ENCODE measurements at regions not wholly inside any gene's neighbourhood (a gene's known extent, or its start where the extent isn't known, plus 50 kb on each side); places are given as distances from the start of the nearest gene placed in this dataset.

GRCh38 chrX:147565237-147565636, 346.5 kb upstream of the FMR1 start:
- H3K9me3 Mint-ChIP-seq = peaks cover 2% of the 10 kb centered on the region
- H3K4me1 Mint-ChIP-seq = no peaks in the 10 kb centered on the region
- no peaks in the 10 kb centered on the region for H3K27me3 Mint-ChIP-seq (ENCODE audit: low read depth)
- H3K27ac Mint-ChIP-seq (ENCODE audit: unreplicated experiment) = no peak overlapping the region
- no peak for TF ChIP-seq CTCF (conservative IDR thresholded peaks at IDR 0.05)
- H3K4me3 Mint-ChIP-seq = no peak overlapping the region
- no peaks in the 10 kb centered on the region for H3K36me3 Mint-ChIP-seq (ENCODE audit: low read depth)
- no peak for DNase-seq (ENCODE audit: low read depth, low spot score)

GRCh38 chrX:147570483-147570882, 341.2 kb upstream of the FMR1 start:
- H3K27me3 Mint-ChIP-seq (ENCODE audit: low read depth) = no peaks in the 10 kb centered on the region
- no peak for DNase-seq (ENCODE audit: low read depth, low spot score)
- H3K4me3 Mint-ChIP-seq = no peak overlapping the region
- no peaks in the 10 kb centered on the region for H3K4me1 Mint-ChIP-seq
- no peak for TF ChIP-seq CTCF (conservative IDR thresholded peaks at IDR 0.05)
- H3K27ac Mint-ChIP-seq (ENCODE audit: unreplicated experiment) = no peak overlapping the region
- peaks cover 5% of the 10 kb centered on the region for H3K9me3 Mint-ChIP-seq
- no peaks in the 10 kb centered on the region for H3K36me3 Mint-ChIP-seq (ENCODE audit: low read depth)

- H3K36me3 Mint-ChIP-seq (ENCODE audit: low read depth) = peaks cover 2% of the 10 kb centered on the region
- H3K4me3 Mint-ChIP-seq = no peak overlapping the region
- DNase-seq (ENCODE audit: low read depth, low spot score) = no peak
- H3K27me3 Mint-ChIP-seq (ENCODE audit: low read depth) = peaks cover 3% of the 10 kb centered on the region
- TF ChIP-seq CTCF (conservative IDR thresholded peaks at IDR 0.05) = no peak
- H3K4me1 Mint-ChIP-seq = no peaks in the 10 kb centered on the region
- H3K9me3 Mint-ChIP-seq = peaks cover 10% of the 10 kb centered on the region
- H3K27ac Mint-ChIP-seq (ENCODE audit: unreplicated experiment) = no peak overlapping the region
These were observed 338.5 kb upstream of the FMR1 start for GRCh38 chrX:147573266-147573665.

GRCh38 chrX:147602176-147602696, 309.5 kb upstream of the FMR1 start:
- H3K4me1 Mint-ChIP-seq = no peaks in the 10 kb centered on the region

GRCh38 chrX:147626605-147627004, 285.1 kb upstream of the FMR1 start:
- TF ChIP-seq CTCF (conservative IDR thresholded peaks at IDR 0.05) = no peak
- peaks cover 7% of the 10 kb centered on the region for H3K9me3 Mint-ChIP-seq
- H3K36me3 Mint-ChIP-seq (ENCODE audit: low read depth) = no peaks in the 10 kb centered on the region
- no peaks in the 10 kb centered on the region for H3K4me1 Mint-ChIP-seq
- H3K27ac Mint-ChIP-seq (ENCODE audit: unreplicated experiment) = no peak overlapping the region
- H3K4me3 Mint-ChIP-seq = no peak overlapping the region
- H3K27me3 Mint-ChIP-seq (ENCODE audit: low read depth) = peaks cover under 1% of the 10 kb centered on the region
- DNase-seq (ENCODE audit: low read depth, low spot score) = no peak

More at GRCh38 chrX:147602176-147602696, 309.5 kb upstream of the FMR1 start:
- Mint-ChIP-seq H3K27ac (ENCODE audit: unreplicated experiment) (no peak overlapping the region), H3K9me3 (peaks cover 4% of the 10 kb centered on the region), H3K27me3 (ENCODE audit: low read depth) (no peaks in the 10 kb centered on the region), H3K4me3 (no peak overlapping the region), H3K36me3 (ENCODE audit: low read depth) (no peaks in the 10 kb centered on the region)
- no peak for TF ChIP-seq CTCF (conservative IDR thresholded peaks at IDR 0.05)
- no peak for DNase-seq (ENCODE audit: low read depth, low spot score)

GRCh38 chrX:147635186-147635585, 276.5 kb upstream of the FMR1 start:
- H3K9me3 Mint-ChIP-seq = peaks cover 10% of the 10 kb centered on the region
- H3K36me3 Mint-ChIP-seq (ENCODE audit: low read depth) = no peaks in the 10 kb centered on the region
- no peak overlapping the region for H3K27ac Mint-ChIP-seq (ENCODE audit: unreplicated experiment)
- TF ChIP-seq CTCF (conservative IDR thresholded peaks at IDR 0.05) = no peak
- DNase-seq (ENCODE audit: low read depth, low spot score) = no peak
- H3K27me3 Mint-ChIP-seq (ENCODE audit: low read depth) = no peaks in the 10 kb centered on the region
- no peak overlapping the region for H3K4me3 Mint-ChIP-seq
- no peaks in the 10 kb centered on the region for H3K4me1 Mint-ChIP-seq

Data from neural crest cell (in vitro differentiated cells).